H1 (cell line): ENCODE measurements at regions not wholly inside any gene's neighbourhood (a gene's known extent, or its start where the extent isn't known, plus 50 kb on each side); places are given as distances from the start of the nearest gene placed in this dataset.

Experiments used
- CTCF ChIA-PET: fragments of 300-600 bp; sonication (Branson Sonifier 250); formaldehyde crosslinking; loops from one replicate; lab custom pipeline; 2021; ENCODE audit not compliant: partially characterized antibody; lab: Charles Lee
- POLR2A ChIA-PET: fragments of 300-600 bp; sonication (Branson Sonifier 250); formaldehyde crosslinking; loops from one replicate; lab custom pipeline; 2021; ENCODE audit warnings: inconsistent platforms; ENCODE audit not compliant: partially characterized antibody; lab: Charles Lee
- DNase-seq, 2 experiments: peaks; one replicate each; pipeline versions ENCODE4 v3.0.0 to v3.0.0-alpha.2; 2010 to 2022; ENCODE audit warnings: low spot score in 2 of 2, low read depth in 1 of 2, mixed read lengths in 1 of 2
- FAIRE-seq: peaks from 2 replicates; lab custom pipeline; 2011; peaks lifted over from hg19 to GRCh38; lab: Jason Lieb, UNC
- H2AFZ ChIP-seq: 2 replicates; pipeline ENCODE4 v1.8.1; 2012; ENCODE audit warnings: low read length, inconsistent platforms
- H2AK5ac ChIP-seq: 2 replicates; pipeline ENCODE4 v1.6.1; 2013; ENCODE audit warnings: low read depth, low read length
- H2BK120ac ChIP-seq: replicated peaks from 2 replicates; pipeline ENCODE3; 2013; ENCODE audit warnings: low read depth, low read length, inconsistent platforms
- H2BK12ac ChIP-seq: 2 replicates; pipeline ENCODE4 v1.6.1; 2013; ENCODE audit warnings: low read depth, low read length
- H2BK15ac ChIP-seq: 2 replicates; pipeline ENCODE4 v1.6.1; 2013; ENCODE audit warnings: low read length
- H2BK20ac ChIP-seq: 2 replicates; pipeline ENCODE4 v1.6.1; 2013; ENCODE audit warnings: low read length
- H2BK5ac ChIP-seq: 2 replicates; pipeline ENCODE4 v1.6.1; 2013; ENCODE audit warnings: low read depth, low read length
- H3K14ac ChIP-seq: 2 replicates; pipeline ENCODE4 v1.6.1; 2013; ENCODE audit warnings: inconsistent platforms; ENCODE audit not compliant: insufficient read length
- H3K18ac ChIP-seq: 2 replicates; pipeline ENCODE4 v1.6.1; 2013; ENCODE audit warnings: low read length; ENCODE audit errors: extremely low read depth
- H3K23ac ChIP-seq: 2 replicates; pipeline ENCODE4 v1.6.1; 2013; ENCODE audit warnings: inconsistent platforms; ENCODE audit not compliant: insufficient read length
- H3K23me2 ChIP-seq: 2 replicates; pipeline ENCODE4 v1.6.1; 2013; ENCODE audit warnings: low read depth, low read length
- H3K27ac ChIP-seq: 2 replicates; pipeline ENCODE4 v1.6.1; 2011; ENCODE audit warnings: low read depth, low read length, inconsistent platforms
- H3K27me3 ChIP-seq, 4 experiments: replicated peaks in 1 of 4; 1 replicate in 1 of 4; 2 replicates in 3 of 4; pipeline versions ENCODE4 v1.6.1 to v1.8.1; 2011 to 2013; ENCODE audit warnings: low read length in 3 of 4, mild to moderate bottlenecking in 3 of 4, inconsistent platforms in 2 of 4, mixed read lengths in 2 of 4, moderate library complexity in 1 of 4; ENCODE audit not compliant: control insufficient read depth in 3 of 4, insufficient read depth in 3 of 4; ENCODE audit errors: extremely low read depth in 1 of 4
- H3K36me3 ChIP-seq, 4 experiments: 2 replicates each; pipeline versions ENCODE4 v1.6.1 to v1.8.1; 2011 to 2013; ENCODE audit warnings: mild to moderate bottlenecking in 4 of 4, low read length in 3 of 4, moderate library complexity in 2 of 4, control low read depth in 1 of 4, inconsistent platforms in 1 of 4; ENCODE audit not compliant: insufficient read depth in 4 of 4, control insufficient read depth in 2 of 4
- H3K4ac ChIP-seq: replicated peaks from 2 replicates; pipeline ENCODE3; 2013; ENCODE audit warnings: low read length, low read depth, mixed read lengths, inconsistent platforms; ENCODE audit not compliant: insufficient read length
- H3K4me1 ChIP-seq, 4 experiments: replicated peaks in 1 of 4; 1 replicate in 1 of 4; 2 replicates in 3 of 4; pipeline versions ENCODE4 v1.6.1 to v1.8.1; 2011 to 2013; ENCODE audit warnings: low read length in 3 of 4, inconsistent platforms in 2 of 4, mixed read lengths in 1 of 4; ENCODE audit not compliant: insufficient read depth in 4 of 4, control insufficient read depth in 3 of 4
- H3K4me2 ChIP-seq, 2 experiments: 2 replicates each; pipeline versions ENCODE4 v1.6.1 to v1.8.1; 2011 to 2013; ENCODE audit warnings: low read depth in 2 of 2, low read length in 2 of 2, control low read depth in 1 of 2, inconsistent platforms in 1 of 2, mild to moderate bottlenecking in 1 of 2; ENCODE audit not compliant: insufficient read depth in 1 of 2
- H3K4me3 ChIP-seq, 4 experiments: fragments of 200-600, 300-600 bp in 1 of 4; sonication (generic), shearing (Covaris generic), sonication (Bioruptor Twin) in 1 of 4; 2 replicates each; pipeline versions ENCODE4 v1.5.1 to v1.8.1; 2011 to 2016; ENCODE audit warnings: low read length in 4 of 4, low read depth in 3 of 4, control low read depth in 2 of 4, inconsistent platforms in 2 of 4, mild to moderate bottlenecking in 2 of 4, mixed read lengths in 1 of 4, moderate library complexity in 1 of 4; ENCODE audit not compliant: insufficient read depth in 2 of 4; ENCODE audit errors: extremely low read depth in 1 of 4
- H3K56ac ChIP-seq: replicated peaks from 2 replicates; pipeline ENCODE3; 2013; ENCODE audit warnings: low read depth, mild to moderate bottlenecking, mixed read lengths, low read length, inconsistent platforms; ENCODE audit not compliant: insufficient read length
- H3K79me1 ChIP-seq: 2 replicates; pipeline ENCODE4 v1.6.1; 2013; ENCODE audit warnings: low read depth, low read length, control low read depth
- H3K79me2 ChIP-seq, 2 experiments: 2 replicates each; pipeline versions ENCODE4 v1.6.1 to v1.8.1; 2012 to 2013; ENCODE audit warnings: low read length in 2 of 2, mild to moderate bottlenecking in 2 of 2, inconsistent platforms in 1 of 2; ENCODE audit not compliant: insufficient read depth in 2 of 2, control insufficient read depth in 1 of 2
- H3K9ac ChIP-seq, 4 experiments: replicated peaks in 1 of 4; 1 replicate in 1 of 4; 2 replicates in 3 of 4; pipeline versions ENCODE4 v1.6.1 to v1.8.1; 2011 to 2013; ENCODE audit warnings: low read depth in 3 of 4, low read length in 3 of 4, control low read depth in 2 of 4, mild to moderate bottlenecking in 2 of 4, moderate library complexity in 2 of 4, inconsistent platforms in 1 of 4; ENCODE audit errors: extremely low read depth in 1 of 4
- H3K9me3 ChIP-seq, 2 experiments: 2 replicates each; pipeline versions ENCODE4 v1.6.1 to v1.8.1; 2012 to 2013; ENCODE audit warnings: mild to moderate bottlenecking in 2 of 2, moderate library complexity in 2 of 2, control low read depth in 1 of 2, inconsistent platforms in 1 of 2, low read depth in 1 of 2, low read length in 1 of 2, mixed read lengths in 1 of 2; ENCODE audit not compliant: insufficient read depth in 2 of 2
- H4K20me1 ChIP-seq, 2 experiments: replicated peaks in 1 of 2; 2 replicates each; pipeline versions ENCODE3 to v1.8.1; 2011 to 2013; ENCODE audit warnings: inconsistent platforms in 2 of 2, low read length in 2 of 2, mild to moderate bottlenecking in 1 of 2; ENCODE audit not compliant: insufficient read depth in 2 of 2, control insufficient read depth in 1 of 2
- H4K5ac ChIP-seq: 2 replicates; pipeline ENCODE4 v1.6.1; 2013; ENCODE audit warnings: low read length, low read depth, mixed read lengths, inconsistent platforms; ENCODE audit not compliant: insufficient read length
- H4K8ac ChIP-seq: 2 replicates; pipeline ENCODE4 v1.8.0; 2013; ENCODE audit warnings: mild to moderate bottlenecking, moderate library complexity, low read length, inconsistent platforms; ENCODE audit not compliant: insufficient read depth; ENCODE audit errors: extremely low read depth
- H4K91ac ChIP-seq: replicated peaks from 2 replicates; pipeline ENCODE3; 2013; ENCODE audit warnings: low read length, mixed read lengths, inconsistent platforms; ENCODE audit not compliant: insufficient read length
- POU5F1 ChIP-seq: IDR thresholded peaks from 2 replicates; pipeline ENCODE4 v1.6.1; 2011; ENCODE audit warnings: low read depth, mild to moderate bottlenecking, low read length, moderate library complexity
- ZNF274 ChIP-seq: IDR thresholded peaks from 2 replicates; pipeline ENCODE4 v1.7.0; 2012; ENCODE audit warnings: low read length, borderline replicate concordance; ENCODE audit errors: extremely low read depth
- WGBS, 2 experiments: shearing (Covaris generic) in 1 of 2; methylation state at CpG; one replicate each; pipeline versions ENCODE4 v1.1.6 to v1.1.7; 2013 to 2015; ENCODE audit warnings: low lambda C conversion rate in 2 of 2, mixed read lengths in 2 of 2, inconsistent platforms in 1 of 2, low coverage in 1 of 2, missing lambda C conversion rate in 1 of 2; ENCODE audit not compliant: insufficient replicate concordance in 2 of 2, insufficient coverage in 1 of 2, insufficient read length in 1 of 2; ENCODE audit errors: extremely low coverage in 1 of 2, missing lambda C conversion rate in 1 of 2; 5-methylcytosine and 5-hydroxymethylcytosine counted together

- H3K18ac ChIP-seq = no peak overlapping the region
- H3K4me2 ChIP-seq = no peak overlapping the region
- H4K91ac ChIP-seq = no peak overlapping the region
- POLR2A ChIA-PET = interaction anchor here (0.7 to 1.3 kb wide), 3 partner anchors 14 to 23 kb away, joined by 3 read pairs; no protein-coding TSS in a partner anchor
- FAIRE-seq (no peak), DNase-seq (no peak)
- no peaks in the 10 kb centered on the region for H4K20me1 ChIP-seq
- no peaks in the 10 kb centered on the region for H3K79me1 ChIP-seq
- no peak overlapping the region for H3K23ac ChIP-seq
- H3K23me2 ChIP-seq = no peaks in the 10 kb centered on the region
- no peak overlapping the region for H2BK5ac ChIP-seq
- CTCF ChIA-PET = interaction anchor here (1.2 kb wide), 1 partner anchor 87 kb away, joined by 3 read pairs; no protein-coding TSS in a partner anchor
- H3K79me2 ChIP-seq = no peaks in the 10 kb centered on the region; a peak in 1 of 4 replicates
- H3K4me3 ChIP-seq = no peak overlapping the region
- H2BK120ac ChIP-seq = no peak overlapping the region
- H3K27me3 ChIP-seq = no peaks in the 10 kb centered on the region
- no peak overlapping the region for H3K14ac ChIP-seq
- H3K4ac ChIP-seq = no peak overlapping the region
- H2BK12ac ChIP-seq = no peak overlapping the region
- H3K4me1 ChIP-seq = peaks cover 0 to 2% (median 0%) of the 10 kb centered on the region in 4 experiments; a peak in 2 of 7 replicates
- H3K27ac ChIP-seq = no peak overlapping the region
- H3K36me3 ChIP-seq = no peaks in the 10 kb centered on the region
- H3K9me3 ChIP-seq = no peaks in the 10 kb centered on the region
- WGBS, 2 experiments = 89% methylated on average over 7 of the region's 7 CpGs; no CpG with 5 or more reads in 1 of the 2 experiments
- no peak overlapping the region for H2BK15ac ChIP-seq
- no peak overlapping the region for H4K5ac ChIP-seq
- no peak overlapping the region for H4K8ac ChIP-seq
- no peak overlapping the region for H2AFZ ChIP-seq
- no peak overlapping the region for H3K56ac ChIP-seq
- H3K9ac ChIP-seq = no peak overlapping the region
- H2AK5ac ChIP-seq = no peak overlapping the region
- H2BK20ac ChIP-seq = no peak overlapping the region
- no peak for TF ChIP-seq POU5F1
- TF ChIP-seq ZNF274 = no peak
- TF ChIP-seq, all 59 proteins: peak for 0
Observed at GRCh38 chr2:70011786-70012185, 50.4 kb upstream of the ASPRV1 start.
